C4-2B (cell line): ENCODE measurements at regions not wholly inside any gene's neighbourhood (a gene's known extent, or its start where the extent isn't known, plus 50 kb on each side); places are given as distances from the start of the nearest gene placed in this dataset.

Source experiments
- H3K27ac ChIP-seq: fragments of 450-650 bp; 2 replicates; pipeline ENCODE4 v1.5.1; 2017
- ZFX ChIP-seq: fragments of 450-650 bp; IDR thresholded peaks from 2 replicates; pipeline ENCODE4 v1.6.1; 2017
- TF ChIP-seq, protein P1 (sequence below): fragments of 450-650 bp; conservative IDR thresholded peaks from 2 replicates; pipeline ENCODE4 v1.5.1; 2017; ENCODE audit warnings: mild to moderate bottlenecking

DNA sequence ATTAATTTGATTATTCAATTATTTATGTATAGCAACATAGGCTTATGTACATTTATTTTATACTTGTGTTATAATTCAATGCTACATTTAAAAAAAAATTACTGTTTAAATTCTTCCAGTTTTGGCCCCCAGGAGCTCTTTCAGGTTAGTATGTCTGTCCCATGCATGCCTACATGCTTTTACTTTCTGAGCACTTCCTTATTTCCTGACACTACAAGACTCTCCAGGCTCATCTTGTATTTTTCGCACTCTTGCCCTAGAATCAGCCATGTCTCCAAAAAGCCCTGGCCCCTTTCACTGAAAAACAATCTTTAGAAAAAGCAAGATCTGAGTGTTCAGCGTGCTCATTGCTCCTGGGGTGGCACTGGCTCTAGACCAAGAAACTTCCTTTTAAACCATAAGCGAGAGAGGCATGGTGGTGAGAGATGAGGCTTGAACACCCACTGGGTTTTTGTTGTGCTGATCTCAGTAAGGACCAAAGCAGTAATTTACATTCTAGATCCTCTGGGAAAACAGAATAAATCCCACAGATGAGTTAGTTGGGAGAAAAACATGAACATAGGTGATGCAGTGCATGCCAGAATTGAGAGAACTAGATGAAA lies 95.0 kb downstream of the SLC30A10 start:
- TF ChIP-seq, protein P1, sequence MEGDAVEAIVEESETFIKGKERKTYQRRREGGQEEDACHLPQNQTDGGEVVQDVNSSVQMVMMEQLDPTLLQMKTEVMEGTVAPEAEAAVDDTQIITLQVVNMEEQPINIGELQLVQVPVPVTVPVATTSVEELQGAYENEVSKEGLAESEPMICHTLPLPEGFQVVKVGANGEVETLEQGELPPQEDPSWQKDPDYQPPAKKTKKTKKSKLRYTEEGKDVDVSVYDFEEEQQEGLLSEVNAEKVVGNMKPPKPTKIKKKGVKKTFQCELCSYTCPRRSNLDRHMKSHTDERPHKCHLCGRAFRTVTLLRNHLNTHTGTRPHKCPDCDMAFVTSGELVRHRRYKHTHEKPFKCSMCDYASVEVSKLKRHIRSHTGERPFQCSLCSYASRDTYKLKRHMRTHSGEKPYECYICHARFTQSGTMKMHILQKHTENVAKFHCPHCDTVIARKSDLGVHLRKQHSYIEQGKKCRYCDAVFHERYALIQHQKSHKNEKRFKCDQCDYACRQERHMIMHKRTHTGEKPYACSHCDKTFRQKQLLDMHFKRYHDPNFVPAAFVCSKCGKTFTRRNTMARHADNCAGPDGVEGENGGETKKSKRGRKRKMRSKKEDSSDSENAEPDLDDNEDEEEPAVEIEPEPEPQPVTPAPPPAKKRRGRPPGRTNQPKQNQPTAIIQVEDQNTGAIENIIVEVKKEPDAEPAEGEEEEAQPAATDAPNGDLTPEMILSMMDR, result no peak
- no peak for TF ChIP-seq ZFX
- no peak overlapping the region for H3K27ac ChIP-seq

DNA sequence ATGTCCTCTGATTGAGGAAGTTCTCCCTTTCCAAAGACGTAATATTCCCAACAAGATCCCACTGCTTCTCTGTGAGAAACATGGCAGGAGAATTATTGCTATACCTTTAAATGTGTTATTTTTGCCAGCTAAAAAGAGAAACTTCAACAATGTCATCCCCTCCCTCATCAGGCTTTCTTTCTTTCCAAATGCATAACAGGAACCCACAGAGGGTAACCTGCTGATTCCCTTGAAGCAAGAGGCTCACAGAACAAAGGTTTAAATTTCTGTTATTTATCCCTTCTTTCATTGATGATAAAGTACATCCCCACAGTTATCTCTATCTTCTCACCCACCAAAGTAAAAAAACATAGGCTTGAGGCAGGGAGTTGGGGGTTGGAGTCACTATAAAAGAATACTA lies 102.1 kb downstream of the SLC30A10 start:
- TF ChIP-seq ZFX, result no peak
- TF ChIP-seq, protein P1, result no peak
- H3K27ac ChIP-seq, result no peak overlapping the region

DNA sequence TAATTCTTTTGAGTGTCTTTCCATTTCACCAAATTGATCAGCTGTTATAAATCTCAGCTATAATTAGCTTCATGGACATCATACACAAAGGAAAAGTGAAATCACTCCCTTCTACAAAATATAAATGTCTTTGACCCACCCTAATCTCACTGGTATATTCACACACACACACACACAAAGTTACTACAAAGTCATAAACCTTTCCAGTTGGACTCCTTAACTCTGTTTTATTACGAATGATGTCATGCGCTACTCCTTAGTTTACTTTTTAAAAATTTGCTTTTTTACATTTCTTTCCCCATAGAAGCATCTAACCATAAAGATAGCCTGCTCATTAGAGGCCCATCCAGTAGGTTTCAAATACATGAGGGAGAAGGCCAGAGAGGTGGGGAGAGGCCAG lies 103.0 kb downstream of the SLC30A10 start:
- no peak for TF ChIP-seq ZFX
- TF ChIP-seq, protein P1, result no peak
- H3K27ac ChIP-seq, result no peak overlapping the region

DNA sequence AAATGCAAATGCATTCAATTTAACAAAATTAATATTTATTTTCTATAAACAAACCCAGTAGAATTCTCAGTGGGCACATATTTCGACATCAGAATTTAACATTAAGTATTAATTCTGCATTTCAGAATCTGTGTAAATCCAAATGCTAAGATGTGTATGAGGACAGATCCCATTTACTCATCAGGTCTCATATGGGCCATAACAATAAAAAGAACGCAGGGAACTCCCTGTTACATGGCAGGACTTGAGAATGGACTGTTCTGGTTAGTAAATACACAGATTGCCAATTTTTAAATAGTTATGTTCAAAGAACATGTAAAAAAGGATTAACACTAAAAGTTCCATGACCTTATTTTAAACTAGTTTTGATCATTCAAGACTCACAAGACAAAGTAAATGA lies 104.0 kb downstream of the SLC30A10 start:
- TF ChIP-seq, protein P1, result no peak
- TF ChIP-seq ZFX, result no peak
- no peak overlapping the region for H3K27ac ChIP-seq

DNA sequence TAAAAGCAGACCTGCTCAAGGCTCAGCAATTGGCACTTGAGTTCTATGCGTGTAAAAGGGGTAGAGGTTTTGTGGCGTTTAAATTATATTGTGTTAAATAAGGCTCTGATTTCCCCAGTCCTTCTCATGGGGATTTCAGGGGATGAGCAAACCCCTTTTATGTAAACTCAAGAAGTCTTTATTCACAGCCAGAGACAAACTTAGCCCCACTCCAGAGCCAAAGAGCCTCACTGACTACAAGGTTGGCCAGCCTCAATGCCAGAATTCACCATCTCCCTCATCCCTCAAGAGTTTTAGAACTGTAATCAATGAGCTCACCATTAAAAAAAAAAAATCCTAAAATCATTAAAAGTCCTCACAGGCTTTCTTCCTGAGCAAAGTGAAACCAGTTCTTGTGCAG lies 107.8 kb downstream of the SLC30A10 start:
- no peak for TF ChIP-seq ZFX
- TF ChIP-seq, protein P1, result no peak
- H3K27ac ChIP-seq, result no peak overlapping the region

DNA sequence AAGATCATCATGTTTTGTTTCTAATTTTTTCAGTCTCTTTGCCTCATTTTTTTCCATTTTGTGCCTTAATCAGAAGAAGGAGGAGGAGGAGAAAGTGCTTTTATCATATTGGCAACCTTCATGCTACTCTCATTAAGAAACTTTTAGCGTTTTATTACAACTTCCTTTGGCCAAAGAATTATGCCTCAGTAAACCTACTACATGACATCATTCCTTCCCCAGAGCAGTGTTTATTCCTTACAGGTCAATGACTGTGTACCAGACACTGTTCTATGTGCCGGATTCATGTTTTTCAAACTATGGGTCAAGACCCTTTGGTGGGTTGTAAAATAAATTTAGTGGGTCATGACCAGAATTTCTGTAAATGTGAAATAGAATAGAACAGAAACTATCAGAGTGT lies 110.4 kb downstream of the SLC30A10 start:
- H3K27ac ChIP-seq, result no peak overlapping the region
- TF ChIP-seq, protein P1, result no peak
- no peak for TF ChIP-seq ZFX

DNA sequence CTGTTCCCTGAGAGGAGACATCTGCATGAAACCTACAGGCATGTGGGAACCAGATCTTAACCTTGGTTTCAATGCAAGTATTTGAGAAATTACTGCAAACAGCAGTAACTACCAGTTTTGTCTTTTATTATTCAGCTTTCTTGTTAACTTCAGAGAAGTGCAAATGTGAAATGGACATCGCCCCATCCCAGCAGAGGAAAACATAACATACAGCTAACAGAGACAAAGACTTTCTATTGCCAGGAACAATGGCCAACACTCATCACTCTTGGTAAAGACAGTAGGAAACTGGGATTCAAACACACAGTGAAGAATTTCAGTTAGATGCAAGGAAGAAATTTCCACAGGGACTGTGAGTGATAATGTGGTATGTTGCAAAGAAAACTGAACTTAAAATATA lies 115.1 kb downstream of the SLC30A10 start:
- no peak for TF ChIP-seq ZFX
- TF ChIP-seq, protein P1, result no peak
- no peak overlapping the region for H3K27ac ChIP-seq
